HG02981 (cell line): ENCODE measurements at regions not wholly inside any gene's neighbourhood (a gene's known extent, or its start where the extent isn't known, plus 50 kb on each side); places are given as distances from the start of the nearest gene placed in this dataset.

Experiments
- ATAC-seq: cut with Tn5 transposase; IDR thresholded peaks from one replicate; pipeline ENCODE4 v1.9.1; 2021; ENCODE audit warnings: mild to moderate bottlenecking, moderate library complexity; ENCODE audit not compliant: unreplicated experiment

DNA sequence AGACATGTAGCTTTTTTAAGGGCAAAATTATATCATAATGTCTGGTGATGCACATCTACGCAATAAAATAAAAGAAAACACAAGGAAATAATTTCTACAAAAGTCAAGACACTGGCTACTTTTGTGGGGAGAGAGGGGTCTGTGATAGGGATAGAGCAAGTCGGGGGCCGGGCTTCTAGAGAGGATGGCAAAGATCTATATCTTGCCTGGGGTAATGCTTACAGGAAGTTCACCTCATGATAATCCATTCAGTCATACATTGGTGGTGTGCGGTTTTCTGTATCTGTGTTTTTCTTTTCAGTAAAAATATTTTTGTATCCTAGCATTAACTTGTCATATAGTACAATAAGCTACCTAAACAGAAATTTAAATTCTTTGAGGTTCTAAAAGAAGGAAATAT is 178.8 kb downstream of the ARRDC4 start:
- ATAC-seq, result no peak

DNA sequence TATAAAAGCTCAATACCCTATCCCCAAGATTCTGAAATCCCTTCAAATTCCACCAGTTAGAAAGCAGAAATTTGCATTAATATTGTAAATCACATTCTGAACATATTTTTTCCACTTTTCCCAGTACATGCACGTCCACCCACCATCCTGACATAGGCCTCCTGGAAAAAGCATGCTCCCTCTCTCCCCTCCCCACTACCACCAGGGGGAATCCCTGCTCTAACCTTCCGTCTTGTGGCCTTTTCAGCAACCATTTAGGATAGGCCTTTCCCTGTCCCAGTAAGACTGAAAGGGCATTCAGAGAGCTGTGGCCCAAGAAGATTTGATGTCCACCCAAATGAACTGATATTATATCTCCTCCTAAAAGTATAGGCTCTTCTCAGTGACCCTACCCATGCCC is 182.1 kb downstream of the ARRDC4 start:
- no peak for ATAC-seq

DNA sequence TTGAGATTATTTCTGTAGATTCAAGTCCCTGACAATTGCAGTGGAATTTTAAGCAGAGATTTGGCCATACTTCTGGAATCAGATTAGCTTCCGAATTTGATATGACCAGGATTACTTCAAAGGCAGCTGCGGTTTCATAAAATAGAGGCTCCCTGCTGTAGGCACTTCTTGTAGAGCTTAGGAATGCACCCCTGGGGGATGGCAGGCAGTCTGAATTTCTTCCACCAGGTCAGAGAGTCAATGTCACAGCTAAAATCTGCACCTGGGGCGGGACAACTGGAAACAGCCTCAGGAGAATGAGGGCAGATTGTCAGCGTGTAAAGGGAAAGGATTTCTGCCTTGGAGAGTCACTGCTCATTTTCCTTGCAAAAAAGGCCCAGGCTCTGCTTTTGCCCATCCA is 182.6 kb downstream of the ARRDC4 start:
- ATAC-seq, result no peak

DNA sequence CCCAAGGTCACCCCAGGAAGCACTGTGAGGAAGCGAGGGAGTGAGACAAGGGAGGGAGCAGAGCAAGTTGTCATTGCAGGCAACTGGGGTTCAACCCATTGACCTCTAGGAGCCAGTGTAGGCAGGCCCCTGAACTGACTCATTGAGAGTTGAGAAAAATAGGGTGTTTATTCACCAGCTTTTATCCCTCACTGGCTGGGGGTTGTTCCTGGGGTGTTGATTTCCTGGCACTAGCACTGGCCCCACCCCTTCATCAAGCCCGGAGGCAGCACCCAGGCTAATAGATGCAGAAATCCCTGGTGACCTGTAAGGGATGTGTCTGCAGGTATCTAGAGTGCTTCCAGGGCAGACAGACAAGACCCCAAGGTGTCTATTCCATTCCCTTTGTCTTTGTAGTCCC is 183.9 kb downstream of the ARRDC4 start:
- ATAC-seq, result no peak

DNA sequence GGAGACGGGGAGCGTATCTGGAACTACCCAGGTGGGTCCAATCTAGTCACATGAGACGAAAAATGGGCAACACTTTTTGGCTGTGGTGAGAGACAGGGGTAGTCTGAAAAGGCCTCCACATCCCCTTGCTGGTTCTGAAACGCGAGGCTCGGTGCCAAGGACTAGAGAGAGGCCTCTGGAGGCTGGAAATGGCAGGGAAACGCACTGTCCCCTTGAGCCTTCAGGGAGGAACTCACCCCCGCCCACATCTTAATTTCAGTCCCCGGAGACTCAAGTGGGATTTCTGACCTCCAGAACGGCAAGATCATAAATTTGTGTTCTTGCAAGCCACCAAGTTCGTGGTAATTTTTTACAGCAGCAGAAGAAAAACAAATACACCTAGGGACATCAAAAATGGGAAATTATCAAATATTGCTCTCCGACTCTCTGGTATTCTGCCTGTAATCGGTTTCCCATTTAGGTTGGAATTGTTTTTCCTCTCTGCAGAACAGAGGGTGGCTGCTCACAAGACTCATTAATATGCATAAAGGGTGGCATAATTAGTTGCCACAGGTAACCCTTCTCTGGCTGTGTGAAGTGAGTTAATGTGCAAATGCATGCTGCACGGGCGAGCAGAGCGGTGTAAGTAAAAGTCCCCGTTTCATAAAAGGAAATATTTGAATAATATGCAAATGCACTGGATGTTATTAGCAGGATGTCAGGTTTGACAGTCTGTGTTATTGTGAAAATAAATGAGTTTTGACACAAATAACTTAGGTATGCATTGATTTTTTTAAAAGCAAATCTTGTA is 185.7 kb downstream of the ARRDC4 start:
- ATAC-seq, result no peak

DNA sequence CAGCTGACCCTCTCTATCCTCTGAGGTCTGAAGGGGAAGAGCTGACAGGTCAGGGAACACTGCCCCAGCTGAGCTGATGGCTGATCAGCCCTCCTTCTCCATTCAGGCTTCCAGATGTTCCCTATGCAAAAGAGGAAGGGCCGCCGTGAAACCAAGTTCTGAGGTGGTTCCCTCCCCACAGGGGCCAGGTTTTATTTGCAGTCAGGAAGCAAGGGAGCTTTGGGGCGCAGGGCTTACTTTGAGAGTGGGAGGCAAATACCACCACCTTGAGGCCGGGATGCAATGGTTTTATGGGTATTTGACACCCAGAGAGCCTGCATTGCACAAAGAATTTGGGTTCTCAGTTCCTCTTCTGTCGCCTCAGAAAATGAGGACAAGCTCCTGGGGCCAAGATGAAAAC is 186.9 kb downstream of the ARRDC4 start:
- ATAC-seq, result no peak

DNA sequence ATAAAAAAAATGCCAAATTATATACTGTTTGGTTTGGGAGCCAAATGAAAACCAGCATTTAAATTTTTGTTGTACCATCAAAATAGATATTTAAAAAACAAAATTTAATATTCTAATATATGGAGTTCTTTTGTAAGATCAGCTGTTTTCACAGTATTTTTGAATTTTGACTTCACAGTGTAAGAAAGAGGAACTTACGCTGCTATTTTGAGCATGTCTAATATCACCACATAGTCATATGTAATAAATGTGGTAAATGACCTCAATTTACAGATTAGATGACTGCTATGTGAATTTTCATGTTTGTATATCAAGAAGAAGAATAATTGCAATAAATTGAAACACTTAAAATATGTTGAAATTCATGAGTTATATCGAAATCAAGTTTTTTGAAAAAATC is 189.6 kb downstream of the ARRDC4 start:
- ATAC-seq, result no peak

DNA sequence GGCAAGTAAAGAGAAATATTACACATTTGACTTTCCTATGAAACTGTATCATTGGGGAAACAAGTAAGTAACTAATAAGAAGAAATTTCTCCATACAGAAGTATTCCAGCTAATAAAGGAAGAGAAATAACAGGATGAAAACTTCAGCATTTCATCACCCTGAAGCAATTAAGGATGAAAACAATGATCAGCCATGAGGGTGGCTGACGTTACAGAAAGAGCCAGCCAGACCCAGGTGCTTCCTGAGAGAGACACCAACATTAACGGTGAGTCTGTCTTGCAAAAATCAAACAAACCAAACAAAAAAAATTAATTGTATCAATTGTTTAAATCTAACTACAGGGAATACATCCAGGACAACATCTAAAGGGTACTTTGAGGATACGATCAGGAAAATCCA is 190.0 kb downstream of the ARRDC4 start:
- no peak for ATAC-seq

DNA sequence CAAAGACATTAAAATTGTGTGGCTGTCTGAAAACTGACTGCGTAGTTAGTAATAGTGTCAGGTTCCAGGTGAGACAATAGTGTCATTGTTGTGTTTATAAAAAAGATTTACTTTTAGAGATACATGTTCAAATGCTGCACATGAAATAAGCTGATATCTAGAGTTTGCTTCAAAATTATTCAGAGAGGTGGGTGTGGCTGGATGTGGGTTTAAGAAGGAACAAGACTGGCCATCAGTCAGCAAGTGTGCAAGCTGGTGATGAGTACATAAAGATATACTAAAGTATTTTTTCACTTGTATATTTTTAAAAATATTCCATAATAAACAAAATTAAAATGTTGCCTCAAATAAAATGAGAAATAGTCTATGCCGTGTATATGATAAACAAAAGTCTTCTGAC is 190.6 kb downstream of the ARRDC4 start:
- ATAC-seq, result no peak

DNA sequence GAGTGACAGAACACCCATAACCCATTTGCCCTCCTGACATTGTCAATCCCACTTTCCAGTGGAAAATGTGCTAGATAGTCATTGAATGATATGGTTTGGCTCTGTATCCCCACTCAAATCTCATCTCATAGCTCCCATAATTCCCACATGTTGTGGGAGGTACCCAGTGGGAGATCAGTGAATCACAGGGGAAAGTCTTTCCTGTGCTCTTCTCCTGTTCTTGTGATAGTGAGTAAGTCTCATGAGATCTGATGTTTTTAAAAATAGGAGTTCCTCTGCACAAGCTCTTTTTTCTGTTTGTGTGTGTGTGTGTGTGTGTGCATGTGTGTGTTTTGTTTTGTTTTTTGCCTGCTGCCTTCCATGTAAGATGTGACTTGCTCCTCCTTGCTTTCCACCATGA is 191.7 kb downstream of the ARRDC4 start:
- no peak for ATAC-seq

DNA sequence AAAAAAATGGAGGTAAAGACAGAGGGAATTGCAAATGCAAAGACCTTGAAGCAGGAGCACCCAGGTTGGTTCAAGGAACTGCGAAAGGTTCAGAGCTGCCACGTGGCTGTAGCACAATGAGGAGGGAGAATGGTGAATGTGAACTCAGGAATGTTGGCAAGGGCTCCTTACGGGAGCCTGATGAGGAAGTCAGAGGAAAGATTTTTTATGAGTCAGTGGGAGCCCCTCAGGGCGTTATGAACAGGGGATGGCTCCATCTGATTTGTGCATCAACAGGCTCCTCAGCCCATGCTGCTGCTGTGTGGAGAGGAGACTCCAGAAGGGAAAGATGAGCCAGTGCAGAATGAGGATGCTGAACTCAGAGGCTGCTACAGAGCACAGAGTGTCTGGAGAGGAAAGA is 194.4 kb downstream of the ARRDC4 start:
- no peak for ATAC-seq

DNA sequence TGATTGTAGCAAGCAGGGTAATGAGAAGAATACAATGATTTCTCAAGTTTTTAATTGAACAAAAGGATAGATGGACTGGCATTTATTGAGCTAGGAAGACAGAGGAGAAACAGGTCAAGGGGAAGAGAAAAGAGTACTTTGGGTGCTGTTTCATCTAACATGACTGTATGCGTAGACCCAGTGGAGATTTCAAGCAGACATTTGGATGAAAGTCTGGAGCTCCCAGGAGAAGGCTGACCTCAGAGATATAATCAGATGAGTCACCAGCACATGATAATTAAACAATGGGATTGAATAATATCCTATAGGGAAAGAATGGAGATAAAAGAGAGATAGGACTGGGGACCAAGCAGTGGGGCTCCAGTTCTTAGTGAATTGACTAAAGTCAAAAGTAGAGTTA is 194.9 kb downstream of the ARRDC4 start:
- no peak for ATAC-seq

DNA sequence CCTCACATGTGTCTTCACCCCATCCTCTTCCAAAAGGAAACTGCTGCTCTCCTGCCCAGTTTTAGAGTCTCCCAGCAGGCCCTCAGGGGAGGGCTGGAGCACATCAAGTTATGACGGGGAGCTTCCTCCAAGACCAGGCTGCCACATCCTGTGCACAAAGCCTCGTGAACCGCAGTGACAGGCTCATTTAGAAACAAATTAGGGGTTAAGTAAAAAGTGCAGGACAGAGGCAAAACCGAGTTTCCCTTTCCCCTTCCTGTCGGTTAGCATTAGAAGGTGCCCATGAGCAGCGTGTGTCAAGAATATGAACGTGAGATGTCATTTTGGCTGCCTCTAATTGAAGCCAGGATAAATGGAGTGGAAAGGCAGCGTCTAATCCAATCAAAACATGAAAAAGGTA is 199.7 kb downstream of the ARRDC4 start:
- ATAC-seq, result peak; percentile 98

DNA sequence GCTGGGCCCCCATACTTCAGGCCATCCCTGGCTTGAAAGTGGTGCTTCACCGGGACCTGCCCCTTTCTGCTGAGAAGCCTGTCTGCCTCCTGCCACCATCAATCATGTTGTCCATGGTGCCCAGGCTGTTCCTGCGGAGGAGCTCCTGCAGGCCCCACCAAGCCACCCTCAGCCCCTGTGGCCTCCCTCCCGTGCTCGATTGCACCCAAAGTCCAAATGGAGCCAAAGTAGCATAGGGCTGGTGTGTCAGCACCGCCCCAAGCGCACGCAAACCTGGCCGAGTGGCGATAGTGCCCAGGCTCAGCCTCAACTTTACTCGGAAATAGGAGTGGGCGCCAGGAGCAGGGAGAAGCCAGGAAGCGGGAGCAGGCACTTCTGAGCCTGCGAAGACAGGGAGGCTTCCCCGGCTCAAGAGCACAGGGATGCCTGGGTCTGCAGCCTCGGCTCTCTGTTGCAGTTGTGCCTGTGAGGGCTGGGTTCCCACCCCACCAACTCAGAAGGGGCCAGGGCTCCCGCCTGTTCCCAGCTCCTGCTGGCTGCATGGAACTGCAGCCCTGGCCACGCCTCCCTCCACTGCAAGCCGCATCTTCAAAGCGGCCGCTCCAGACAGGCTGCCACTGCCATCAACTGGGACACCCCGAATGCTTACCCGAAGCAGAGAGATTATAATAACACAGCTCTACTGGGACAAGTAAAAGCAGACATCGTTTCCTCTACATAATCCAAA is 203.0 kb downstream of the ARRDC4 start:
- ATAC-seq, result no peak

DNA sequence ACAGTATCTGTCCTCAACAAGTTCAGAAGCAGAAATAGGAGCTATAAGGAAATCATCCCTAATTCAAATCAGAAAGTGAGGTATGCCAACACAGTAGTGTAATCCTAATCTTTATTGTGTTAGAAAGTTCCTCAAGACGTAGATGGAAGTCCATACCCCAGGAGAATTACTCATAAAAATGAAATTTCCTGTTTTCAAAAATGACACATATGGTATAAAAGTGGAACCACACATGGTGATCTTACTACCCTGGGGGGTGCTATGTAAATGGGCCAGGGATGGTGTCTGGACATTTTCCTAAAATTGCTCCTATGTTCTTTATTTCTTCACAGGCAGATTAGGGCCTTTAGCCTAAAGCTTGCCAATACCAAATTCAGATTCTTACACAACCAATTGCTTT is 204.1 kb downstream of the ARRDC4 start:
- ATAC-seq, result no peak

DNA sequence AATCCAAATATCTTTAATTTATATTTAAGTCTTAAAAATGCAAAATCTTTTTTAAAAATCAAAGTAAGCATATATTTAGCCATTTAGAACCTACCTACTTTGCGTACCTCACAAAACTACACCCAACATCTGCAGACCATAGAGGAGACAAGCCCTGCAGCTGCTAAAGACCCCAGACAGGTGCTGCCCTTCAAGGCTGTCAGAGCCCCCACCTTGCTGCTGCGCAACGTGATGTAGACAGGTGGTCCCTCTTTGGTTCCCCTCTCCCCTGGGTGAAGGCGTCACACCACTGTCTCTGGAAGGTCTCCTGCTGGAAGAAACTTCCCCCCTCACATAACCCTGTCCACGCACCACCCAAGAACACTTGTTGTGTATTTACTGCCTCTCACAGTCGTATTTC is 204.5 kb downstream of the ARRDC4 start:
- no peak for ATAC-seq

DNA sequence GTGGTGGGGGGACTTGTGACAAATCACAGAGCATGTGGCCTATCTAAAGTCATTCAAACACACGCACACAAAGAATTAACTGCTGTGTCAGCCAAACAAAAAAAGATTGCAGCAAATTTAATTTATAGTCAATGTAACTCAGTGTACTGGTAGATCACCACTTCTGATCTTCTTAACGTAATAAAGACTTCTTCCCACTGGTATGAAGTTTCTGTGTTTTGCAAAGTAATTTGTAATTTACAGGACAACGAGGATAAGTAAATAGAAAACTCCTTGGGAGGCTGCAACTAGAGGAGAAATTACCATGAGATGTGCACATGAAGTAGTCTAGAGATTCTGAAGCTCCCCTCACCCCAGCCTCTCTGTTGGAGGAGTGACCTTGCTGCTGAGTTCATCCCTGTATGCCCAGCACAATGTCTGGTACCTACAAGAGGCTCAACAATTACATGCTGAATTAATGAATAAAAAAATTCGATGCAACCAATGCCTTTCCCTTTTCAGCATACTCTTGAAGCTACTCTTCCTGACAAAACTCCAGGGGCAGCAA is 207.3 kb downstream of the ARRDC4 start:
- no peak for ATAC-seq

DNA sequence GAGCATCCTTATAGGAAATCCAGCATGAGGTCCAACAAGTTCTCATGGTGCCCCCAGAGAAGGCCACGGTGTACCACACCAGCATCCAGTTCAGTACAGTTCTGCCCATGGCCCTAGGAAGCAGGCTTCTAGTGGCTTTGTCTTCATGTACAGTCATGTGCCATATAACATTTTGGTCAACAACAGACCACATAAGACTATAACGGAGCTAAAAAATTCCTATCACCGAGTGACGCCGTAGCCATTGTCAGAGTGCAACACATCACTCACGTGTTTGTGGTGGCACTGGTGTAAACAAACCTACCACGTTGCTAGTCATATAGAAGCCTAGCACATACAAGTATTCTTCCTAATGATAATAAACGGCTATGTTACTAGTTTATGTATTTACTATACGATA is 209.0 kb downstream of the ARRDC4 start:
- ATAC-seq, result no peak

DNA sequence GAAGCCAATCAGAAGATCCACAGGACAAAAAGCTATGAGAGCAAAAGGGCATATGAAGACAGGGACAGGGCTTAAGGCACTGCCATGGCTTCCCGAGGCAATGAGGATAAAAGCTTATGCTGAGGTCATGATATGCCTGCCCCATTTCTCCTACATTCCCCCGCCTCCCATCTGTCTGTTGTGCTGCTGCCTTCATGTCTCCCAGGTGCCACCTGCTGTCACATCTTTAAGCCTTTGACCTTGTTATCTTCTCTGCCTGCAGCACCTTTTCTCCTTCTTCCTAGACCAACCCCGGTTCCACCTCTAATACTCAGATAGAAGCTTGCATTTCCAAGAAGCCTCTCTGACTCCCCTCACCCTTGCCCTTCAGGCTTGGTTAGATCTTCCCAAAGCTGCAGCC is 213.8 kb downstream of the ARRDC4 start:
- no peak for ATAC-seq

DNA sequence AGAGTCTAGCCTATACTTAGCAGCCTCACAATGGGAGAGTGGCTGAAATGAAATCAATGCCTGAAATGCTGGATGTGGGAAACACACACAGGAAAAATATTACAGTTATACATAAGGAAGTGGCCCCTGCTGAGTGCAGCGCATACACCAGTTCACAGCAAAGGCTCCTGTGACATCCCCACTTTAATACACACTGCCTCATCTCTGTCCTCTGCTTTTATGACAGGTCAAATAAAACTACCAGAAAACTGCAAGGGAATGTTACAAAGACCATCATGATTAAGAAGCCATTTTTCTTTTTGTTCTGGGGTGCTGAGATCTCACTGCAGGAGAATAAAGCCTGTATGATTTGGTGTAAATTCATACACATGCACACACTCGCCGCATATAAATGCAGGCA is 214.3 kb downstream of the ARRDC4 start:
- ATAC-seq, result no peak

DNA sequence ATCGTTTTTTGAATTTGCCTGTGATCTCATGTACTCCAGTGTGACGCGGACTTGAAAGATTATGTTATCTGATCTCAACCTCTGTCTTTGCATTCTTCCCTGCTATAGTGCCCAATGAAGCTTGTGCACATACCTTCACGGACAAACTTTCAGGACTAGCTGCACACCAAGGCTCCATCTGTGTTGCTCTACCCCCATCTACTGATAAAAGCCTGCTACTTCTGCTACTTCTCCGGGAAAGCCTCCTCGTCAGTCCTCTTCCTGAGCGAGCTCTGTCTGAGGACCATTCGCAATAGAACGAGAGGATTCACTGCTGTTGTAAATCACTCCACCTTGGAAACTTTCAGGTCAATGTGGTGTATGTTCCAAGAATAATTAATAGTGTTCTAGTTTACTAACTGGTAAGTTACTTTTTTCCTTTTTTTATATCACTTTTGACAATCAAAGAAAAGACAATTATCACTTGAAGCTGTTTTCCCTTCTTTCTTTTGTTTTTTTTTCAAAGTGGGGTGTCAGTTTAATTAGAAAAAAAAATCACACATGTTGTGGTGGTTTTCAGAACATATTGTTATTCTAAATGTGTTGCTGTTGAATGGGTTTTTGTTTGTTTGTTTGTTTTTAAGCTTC is 217.6 kb downstream of the ARRDC4 start:
- ATAC-seq, result peak; percentile 90

DNA sequence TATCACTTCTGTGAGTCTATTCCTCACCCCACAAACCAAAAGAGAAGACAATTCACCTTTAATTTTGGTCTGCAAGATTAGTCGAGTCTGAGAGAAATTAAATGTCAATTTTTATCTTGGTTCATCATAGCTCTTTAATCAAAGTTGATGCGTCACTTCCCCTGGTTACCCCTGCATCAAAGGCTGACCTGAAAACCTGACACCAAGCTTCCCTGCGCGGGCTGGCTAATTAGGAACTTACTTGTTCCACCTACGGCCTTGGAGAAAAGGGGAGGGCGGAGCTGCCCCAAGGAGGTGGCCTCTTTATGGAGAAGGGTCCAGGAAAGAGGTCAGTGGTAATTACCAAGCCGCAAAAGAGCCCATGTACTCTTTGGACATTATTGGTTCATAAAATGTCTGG is 218.4 kb downstream of the ARRDC4 start:
- no peak for ATAC-seq
